Tibial nerve (tissue), 4 donors: ENCODE measurements at regions not wholly inside any gene's neighbourhood (a gene's known extent, or its start where the extent isn't known, plus 50 kb on each side); places are given as distances from the start of the nearest gene placed in this dataset.

ENCODE experiments used
- EP300 ChIP-seq, 2 donors: sonication (generic); formaldehyde crosslinking; IDR thresholded peaks; one replicate each; pipeline ENCODE4 v1.6.1; 2017; ENCODE audit warnings: antibody characterized with exemption in 2 of 2, mild to moderate bottlenecking in 1 of 2
- POLR2A ChIP-seq, 2 donors: fragments of 450-650 bp; IDR thresholded peaks; one replicate each; pipeline ENCODE4 v1.6.1; 2017; ENCODE audit warnings: antibody characterized with exemption in 2 of 2, mild to moderate bottlenecking in 2 of 2, moderate library complexity in 2 of 2
- TF ChIP-seq, protein P1 (sequence below), 5 experiments: fragments of 200-600 bp in 3 of 5; fragments of 450-650 bp in 2 of 5; sonication (generic) in 3 of 5; IDR thresholded peaks; one replicate each; pipeline ENCODE4 v1.5.1; 2016 to 2019; ENCODE audit warnings: antibody characterized with exemption in 5 of 5, mild to moderate bottlenecking in 3 of 5, moderate library complexity in 2 of 5

DNA sequence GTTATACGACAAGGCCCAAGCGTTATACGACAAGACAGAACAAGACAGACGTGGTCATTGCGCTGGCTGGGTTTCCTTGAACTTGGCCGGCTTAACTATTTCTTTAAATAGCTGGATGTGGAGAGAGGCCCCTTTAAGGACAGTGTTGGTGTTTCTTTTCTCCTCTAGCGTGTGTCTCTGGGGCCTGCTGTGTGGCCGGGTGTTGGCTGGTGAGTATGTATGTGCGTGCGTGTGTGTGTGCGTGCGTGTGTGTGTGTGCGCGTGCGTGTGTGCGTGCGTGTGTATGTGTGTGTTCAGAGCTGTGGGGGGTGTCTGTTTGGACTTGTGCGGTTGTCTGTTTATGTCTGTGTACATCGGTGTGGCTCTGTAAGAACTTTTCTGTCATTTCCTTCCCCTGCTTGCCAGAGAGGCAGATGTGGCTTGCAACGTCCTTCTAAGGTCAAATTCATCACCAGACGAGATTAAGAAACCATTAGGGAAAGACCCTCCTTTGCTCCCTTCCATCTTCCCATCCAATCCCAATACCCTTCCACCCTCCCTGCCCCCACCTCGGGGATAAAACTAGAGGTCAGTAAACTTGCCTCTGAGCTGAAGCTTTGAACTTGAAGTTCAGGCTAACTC lies 78.6 kb upstream of the TBX3 start:
- TF ChIP-seq POLR2A (IDR thresholded peaks at IDR 0.05): no peak
- TF ChIP-seq, protein P1, sequence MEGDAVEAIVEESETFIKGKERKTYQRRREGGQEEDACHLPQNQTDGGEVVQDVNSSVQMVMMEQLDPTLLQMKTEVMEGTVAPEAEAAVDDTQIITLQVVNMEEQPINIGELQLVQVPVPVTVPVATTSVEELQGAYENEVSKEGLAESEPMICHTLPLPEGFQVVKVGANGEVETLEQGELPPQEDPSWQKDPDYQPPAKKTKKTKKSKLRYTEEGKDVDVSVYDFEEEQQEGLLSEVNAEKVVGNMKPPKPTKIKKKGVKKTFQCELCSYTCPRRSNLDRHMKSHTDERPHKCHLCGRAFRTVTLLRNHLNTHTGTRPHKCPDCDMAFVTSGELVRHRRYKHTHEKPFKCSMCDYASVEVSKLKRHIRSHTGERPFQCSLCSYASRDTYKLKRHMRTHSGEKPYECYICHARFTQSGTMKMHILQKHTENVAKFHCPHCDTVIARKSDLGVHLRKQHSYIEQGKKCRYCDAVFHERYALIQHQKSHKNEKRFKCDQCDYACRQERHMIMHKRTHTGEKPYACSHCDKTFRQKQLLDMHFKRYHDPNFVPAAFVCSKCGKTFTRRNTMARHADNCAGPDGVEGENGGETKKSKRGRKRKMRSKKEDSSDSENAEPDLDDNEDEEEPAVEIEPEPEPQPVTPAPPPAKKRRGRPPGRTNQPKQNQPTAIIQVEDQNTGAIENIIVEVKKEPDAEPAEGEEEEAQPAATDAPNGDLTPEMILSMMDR (IDR thresholded peaks at IDR 0.05): no peak
- TF ChIP-seq EP300 (IDR thresholded peaks at IDR 0.05): no peak
